NB4 (cell line): ENCODE measurements at regions not wholly inside any gene's neighbourhood (a gene's known extent, or its start where the extent isn't known, plus 50 kb on each side); places are given as distances from the start of the nearest gene placed in this dataset.

Experiments
- DNase-seq: peaks from one replicate; pipeline ENCODE4 v3.0.0; 2010; ENCODE audit warnings: low read depth
- H3K4me3 ChIP-seq: one replicate; pipeline ENCODE4 v1.5.1; 2011; ENCODE audit warnings: mild to moderate bottlenecking, low read depth, low read length, moderate library complexity
- MYC ChIP-seq: IDR thresholded peaks from 2 replicates; pipeline ENCODE4 v1.6.1; 2011; ENCODE audit warnings: low read depth, low read length
- POLR2A ChIP-seq: IDR thresholded peaks from 2 replicates; pipeline ENCODE4 v1.6.1; 2011; ENCODE audit warnings: mild to moderate bottlenecking; ENCODE audit not compliant: insufficient read length; ENCODE audit errors: extremely low read depth
- TF ChIP-seq, protein P1 (sequence below): IDR thresholded peaks from one replicate; pipeline ENCODE4 v1.5.1; 2012; ENCODE audit warnings: low read depth, low read length
- TF ChIP-seq, protein P2 (sequence below): IDR thresholded peaks from 2 replicates; pipeline ENCODE4 v1.6.1; 2011; ENCODE audit warnings: low read depth, low read length

DNA sequence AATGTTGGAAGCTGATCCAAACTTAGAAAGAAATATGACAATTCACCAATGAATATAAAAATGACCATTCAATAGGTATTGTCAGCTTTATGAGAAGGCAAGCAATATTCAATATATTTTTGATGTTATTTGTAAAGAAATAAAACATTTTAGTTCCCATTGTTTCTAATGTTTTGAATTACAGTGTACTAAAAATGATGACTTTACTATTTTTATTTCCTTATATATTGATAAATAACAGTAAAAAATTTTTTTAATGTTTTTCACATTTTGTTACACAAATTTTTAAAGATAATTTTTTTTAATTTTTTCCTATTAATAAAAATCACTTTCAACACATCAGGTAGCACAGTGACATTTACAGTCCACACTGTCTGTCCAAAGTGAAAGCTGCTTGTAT, 565.5 kb upstream of the FAM241A start:
- TF ChIP-seq, protein P1, sequence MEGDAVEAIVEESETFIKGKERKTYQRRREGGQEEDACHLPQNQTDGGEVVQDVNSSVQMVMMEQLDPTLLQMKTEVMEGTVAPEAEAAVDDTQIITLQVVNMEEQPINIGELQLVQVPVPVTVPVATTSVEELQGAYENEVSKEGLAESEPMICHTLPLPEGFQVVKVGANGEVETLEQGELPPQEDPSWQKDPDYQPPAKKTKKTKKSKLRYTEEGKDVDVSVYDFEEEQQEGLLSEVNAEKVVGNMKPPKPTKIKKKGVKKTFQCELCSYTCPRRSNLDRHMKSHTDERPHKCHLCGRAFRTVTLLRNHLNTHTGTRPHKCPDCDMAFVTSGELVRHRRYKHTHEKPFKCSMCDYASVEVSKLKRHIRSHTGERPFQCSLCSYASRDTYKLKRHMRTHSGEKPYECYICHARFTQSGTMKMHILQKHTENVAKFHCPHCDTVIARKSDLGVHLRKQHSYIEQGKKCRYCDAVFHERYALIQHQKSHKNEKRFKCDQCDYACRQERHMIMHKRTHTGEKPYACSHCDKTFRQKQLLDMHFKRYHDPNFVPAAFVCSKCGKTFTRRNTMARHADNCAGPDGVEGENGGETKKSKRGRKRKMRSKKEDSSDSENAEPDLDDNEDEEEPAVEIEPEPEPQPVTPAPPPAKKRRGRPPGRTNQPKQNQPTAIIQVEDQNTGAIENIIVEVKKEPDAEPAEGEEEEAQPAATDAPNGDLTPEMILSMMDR = no peak
- no peak for TF ChIP-seq POLR2A
- no peak for TF ChIP-seq MYC
- TF ChIP-seq, protein P2, sequence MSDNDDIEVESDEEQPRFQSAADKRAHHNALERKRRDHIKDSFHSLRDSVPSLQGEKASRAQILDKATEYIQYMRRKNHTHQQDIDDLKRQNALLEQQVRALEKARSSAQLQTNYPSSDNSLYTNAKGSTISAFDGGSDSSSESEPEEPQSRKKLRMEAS = no peak
- no peak for DNase-seq
- no peak overlapping the region for H3K4me3 ChIP-seq

DNA sequence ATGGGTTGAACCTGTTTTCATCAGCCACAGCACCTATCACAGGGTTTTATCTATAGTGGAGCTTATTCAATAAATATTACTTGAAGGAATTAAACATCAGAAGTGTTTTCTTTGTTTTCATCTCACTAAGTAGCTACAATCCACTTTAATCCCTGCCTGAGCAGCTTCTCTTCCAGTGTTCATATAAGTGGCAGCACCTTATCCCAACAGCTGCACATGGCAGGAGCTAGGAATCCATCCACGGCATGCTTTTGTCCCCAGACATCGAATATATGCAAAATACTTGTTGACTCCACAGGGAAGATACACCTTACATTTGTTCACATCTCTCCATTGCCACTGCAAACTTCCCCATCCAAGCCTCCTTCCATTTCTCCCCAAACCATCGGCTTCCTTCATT, 549.8 kb upstream of the FAM241A start:
- TF ChIP-seq, protein P1 = no peak
- TF ChIP-seq MYC (no peak), POLR2A (no peak)
- TF ChIP-seq, protein P2 = no peak
- DNase-seq = no peak
- H3K4me3 ChIP-seq = no peak overlapping the region

DNA sequence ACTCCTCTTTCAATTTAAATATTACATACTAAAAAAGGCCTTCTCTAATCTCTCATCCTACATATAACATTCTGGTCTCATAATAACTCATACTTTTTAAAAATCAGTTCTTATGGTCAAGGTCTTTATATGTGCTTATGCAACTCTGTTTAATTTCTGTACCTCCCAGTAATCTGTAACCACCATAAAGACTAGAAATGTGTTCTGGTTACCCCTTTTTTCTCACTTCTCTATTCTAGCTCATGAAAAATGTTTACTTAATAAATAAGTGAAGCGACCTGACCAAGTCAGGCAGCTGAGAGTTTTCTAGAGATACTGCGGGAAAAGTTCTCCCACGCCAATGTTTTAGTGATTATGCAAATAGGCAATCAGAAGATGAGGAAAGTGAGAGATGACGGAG, 548.8 kb upstream of the FAM241A start:
- H3K4me3 ChIP-seq = no peak overlapping the region
- no peak for DNase-seq
- TF ChIP-seq POLR2A = no peak
- TF ChIP-seq, protein P1 = no peak
- TF ChIP-seq MYC = no peak
- TF ChIP-seq, protein P2 = no peak

DNA sequence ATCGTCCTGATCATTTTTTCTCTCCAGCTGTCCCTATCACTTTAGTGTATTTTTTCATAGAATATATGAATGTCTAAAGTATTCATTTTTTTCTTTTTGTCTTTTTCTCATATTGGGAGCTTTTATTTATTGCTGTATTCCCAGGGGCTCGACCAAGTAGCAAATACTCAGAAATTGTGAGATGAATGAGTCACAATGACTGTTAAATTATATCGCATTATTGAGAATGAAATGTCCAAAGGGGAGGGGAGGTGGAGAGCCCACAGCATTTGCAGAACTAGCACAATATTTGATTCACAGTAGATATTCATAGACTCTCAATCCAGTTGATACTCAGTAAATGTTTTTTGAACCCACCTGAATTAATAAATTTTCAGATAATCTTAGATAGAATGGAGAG, 543.6 kb upstream of the FAM241A start:
- TF ChIP-seq, protein P1 = no peak
- TF ChIP-seq, protein P2 = no peak
- no peak for TF ChIP-seq POLR2A
- TF ChIP-seq MYC = no peak
- DNase-seq = no peak
- no peak overlapping the region for H3K4me3 ChIP-seq

DNA sequence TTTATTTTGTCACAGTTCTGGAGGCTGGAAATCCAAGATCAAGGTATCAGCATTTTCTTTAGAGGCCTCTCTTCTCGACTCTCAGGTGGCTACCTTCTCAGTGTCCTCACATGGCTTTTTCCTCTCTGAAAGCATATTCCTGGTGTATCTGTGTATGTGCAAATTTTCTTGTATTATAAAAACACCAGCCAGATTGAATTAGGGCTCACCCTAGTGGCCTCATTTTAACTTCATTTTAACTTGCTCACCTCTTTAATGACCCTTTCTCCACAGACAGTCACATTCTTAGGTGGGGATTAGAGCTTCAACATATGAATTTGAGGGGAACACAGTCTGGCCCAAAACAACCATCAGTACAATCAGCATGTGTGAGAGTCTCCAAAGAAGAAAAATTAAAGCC, 542.4 kb upstream of the FAM241A start:
- TF ChIP-seq POLR2A = no peak
- TF ChIP-seq, protein P2 = no peak
- TF ChIP-seq, protein P1 = no peak
- TF ChIP-seq MYC = no peak
- DNase-seq = no peak
- H3K4me3 ChIP-seq = no peak overlapping the region

DNA sequence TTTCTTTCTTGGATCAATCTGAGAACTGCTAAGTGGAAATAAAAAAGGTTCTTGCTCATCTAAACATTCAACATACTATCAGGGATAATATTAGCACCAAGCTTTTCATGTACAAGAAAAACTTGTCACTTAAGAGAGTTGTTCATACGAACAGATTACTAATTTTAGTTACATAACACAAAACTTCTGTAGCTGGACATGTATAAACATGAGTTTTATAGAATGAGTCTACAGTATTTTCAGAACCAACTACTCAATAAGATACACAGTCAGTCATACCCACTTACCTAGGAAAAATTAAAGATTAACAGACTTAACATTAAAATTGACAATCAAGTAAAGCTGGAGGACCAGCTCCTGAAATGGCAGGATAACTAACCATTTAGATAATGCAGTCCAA, 540.1 kb upstream of the FAM241A start:
- TF ChIP-seq, protein P1 = no peak
- TF ChIP-seq, protein P2 = no peak
- TF ChIP-seq MYC = no peak
- TF ChIP-seq POLR2A = no peak
- no peak for DNase-seq
- H3K4me3 ChIP-seq = no peak overlapping the region
